ENCODE measurements at regions not wholly inside any gene's neighbourhood (a gene's known extent, or its start where the extent isn't known, plus 50 kb on each side); places are given as distances from the start of the nearest gene placed in this dataset.
A peak's percentile ranks its signal among the peaks of the same experiment; 100 is the strongest.

GRCh38 chr14:59103396-59103795 lies 85.1 kb upstream of the DAAM1 start:
- ATAC-seq (no peak), DNase-seq (no peak)
- intact Hi-C loops (cut with DNase I, micrococcal nuclease): no loop called here
- no peaks in the 10 kb centered on the region for H3K36me3 ChIP-seq (ENCODE audit: low read depth)
- H3K4me3 ChIP-seq: no peak overlapping the region
- TF ChIP-seq CTCF (IDR thresholded peaks at IDR 0.05): no peak
- no peaks in the 10 kb centered on the region for H3K4me1 ChIP-seq (ENCODE audit: low read depth)
- no peaks in the 10 kb centered on the region for H3K9me3 ChIP-seq

- Histone ChIP-seq H3K36me3 (ENCODE audit: low read depth) (no peaks in the 10 kb centered on the region), H3K4me3 (no peak overlapping the region), H3K9me3 (no peaks in the 10 kb centered on the region), H3K4me1 (ENCODE audit: low read depth) (no peaks in the 10 kb centered on the region)
- no peak for TF ChIP-seq CTCF (IDR thresholded peaks at IDR 0.05)
- intact Hi-C loops (cut with DNase I, micrococcal nuclease): no loop called here
- DNase-seq: peak in 1 of 3 donors; percentile 52
- peak; percentile 76 for ATAC-seq
These were observed 80.6 kb upstream of the DAAM1 start for GRCh38 chr14:59107819-59108218.

GRCh38 chr14:59116984-59117415 lies 71.5 kb upstream of the DAAM1 start:
- Histone ChIP-seq H3K36me3 (ENCODE audit: low read depth) (no peaks in the 10 kb centered on the region), H3K4me3 (no peak overlapping the region), H3K9me3 (no peaks in the 10 kb centered on the region), H3K4me1 (ENCODE audit: low read depth) (no peaks in the 10 kb centered on the region)
- TF ChIP-seq CTCF (IDR thresholded peaks at IDR 0.05): no peak
- ATAC-seq (peak; percentile 96), DNase-seq (peak in 1 of 3 donors; percentile 31)
- intact Hi-C loops (cut with DNase I, micrococcal nuclease): no loop called here

- Histone ChIP-seq H3K4me1 (ENCODE audit: low read depth) (no peaks in the 10 kb centered on the region), H3K9me3 (no peaks in the 10 kb centered on the region), H3K36me3 (ENCODE audit: low read depth) (no peaks in the 10 kb centered on the region), H3K4me3 (no peak overlapping the region)
- ATAC-seq: no peak
- TF ChIP-seq CTCF (IDR thresholded peaks at IDR 0.05): no peak
- intact Hi-C loops (cut with DNase I, micrococcal nuclease): no loop called here
- no peak for DNase-seq
These were observed 70.5 kb upstream of the DAAM1 start for GRCh38 chr14:59117754-59118528.

- no peaks in the 10 kb centered on the region for H3K9me3 ChIP-seq
- ATAC-seq (no peak), DNase-seq (no peak)
- intact Hi-C loops (cut with DNase I, micrococcal nuclease): no loop called here
- TF ChIP-seq CTCF (IDR thresholded peaks at IDR 0.05): no peak
- H3K4me3 ChIP-seq: no peak overlapping the region
- H3K36me3 ChIP-seq (ENCODE audit: low read depth): no peaks in the 10 kb centered on the region
- H3K4me1 ChIP-seq (ENCODE audit: low read depth): no peaks in the 10 kb centered on the region
These were observed 67.5 kb upstream of the DAAM1 start for GRCh38 chr14:59120921-59121320.

Data from mucosa of descending colon (tissue), 3 donors.